NT2/D1 (cell line): ENCODE measurements at regions not wholly inside any gene's neighbourhood (a gene's known extent, or its start where the extent isn't known, plus 50 kb on each side); places are given as distances from the start of the nearest gene placed in this dataset.

Experiments
- YY1 ChIP-seq: IDR thresholded peaks from 2 replicates; pipeline ENCODE4 v1.6.1; 2011; ENCODE audit not compliant: insufficient read length, insufficient read depth
- ZNF274 ChIP-seq: IDR thresholded peaks from 2 replicates; pipeline ENCODE4 v1.6.1; 2011; ENCODE audit warnings: mild to moderate bottlenecking, low read depth, low read length

- TF ChIP-seq ZNF274 (no peak), YY1 (no peak)
These were observed 240.1 kb downstream of the NR2F1-AS1 start for GRCh38 chr5:93340881-93341280.
